NCI-H1417 treated with DMSO at 0.1 percent for 48 hours (cell line): ENCODE measurements at regions not wholly inside any gene's neighbourhood (a gene's known extent, or its start where the extent isn't known, plus 50 kb on each side); places are given as distances from the start of the nearest gene placed in this dataset.

Experiments used
- DNase-seq: peaks from one replicate; lab custom pipeline; 2025; lab: John Stamatoyannopoulos, UW

GRCh38 chr4:108400309-108400708 is 220.1 kb upstream of the RPL34 start:
- no peak for DNase-seq

- no peak for DNase-seq
Measured at GRCh38 chr4:108399610-108400265, 220.6 kb upstream of the RPL34 start.

- no peak for DNase-seq
Measured at GRCh38 chr4:108398836-108399235, 221.5 kb upstream of the RPL34 start.

- DNase-seq = no peak
Measured at GRCh38 chr4:108398316-108398715, 222.1 kb upstream of the RPL34 start.

GRCh38 chr4:108397850-108398249 is 222.5 kb upstream of the RPL34 start:
- DNase-seq = no peak

- DNase-seq = no peak
Measured at GRCh38 chr4:108396900-108397497, 223.4 kb upstream of the RPL34 start.

GRCh38 chr4:108395786-108396185 is 224.6 kb upstream of the RPL34 start:
- DNase-seq = no peak

GRCh38 chr4:108393890-108394472 is 225.2 kb upstream of the LEF1 start:
- no peak for DNase-seq

- no peak for DNase-seq
Measured at GRCh38 chr4:108391701-108392455, 223.1 kb upstream of the LEF1 start.

- no peak for DNase-seq
Measured at GRCh38 chr4:108385076-108385475, 216.3 kb upstream of the LEF1 start.

- no peak for DNase-seq
Measured at GRCh38 chr4:108384544-108384943, 215.8 kb upstream of the LEF1 start.

GRCh38 chr4:108383157-108383556 is 214.4 kb upstream of the LEF1 start:
- no peak for DNase-seq

GRCh38 chr4:108382751-108383150 is 214.0 kb upstream of the LEF1 start:
- DNase-seq = no peak

GRCh38 chr4:108378164-108378563 is 209.4 kb upstream of the LEF1 start:
- DNase-seq = no peak

- no peak for DNase-seq
Measured at GRCh38 chr4:108377021-108377420, 208.3 kb upstream of the LEF1 start.

- DNase-seq = no peak
Measured at GRCh38 chr4:108375434-108375833, 206.7 kb upstream of the LEF1 start.

GRCh38 chr4:108372681-108373080 is 203.9 kb upstream of the LEF1 start:
- DNase-seq = no peak

GRCh38 chr4:108371282-108371681 is 202.6 kb upstream of the LEF1 start:
- no peak for DNase-seq

GRCh38 chr4:108370291-108371141 is 201.8 kb upstream of the LEF1 start:
- DNase-seq = no peak

- DNase-seq = no peak
Measured at GRCh38 chr4:108369035-108369655, 200.4 kb upstream of the LEF1 start.

GRCh38 chr4:108367751-108368150 is 199.0 kb upstream of the LEF1 start:
- DNase-seq = no peak

- no peak for DNase-seq
Measured at GRCh38 chr4:108366716-108367115, 198.0 kb upstream of the LEF1 start.
